ENCODE measurements at regions not wholly inside any gene's neighbourhood (a gene's known extent, or its start where the extent isn't known, plus 50 kb on each side); places are given as distances from the start of the nearest gene placed in this dataset.

GRCh38 chr7:41232086-41232485, 470.8 kb downstream of the INHBA start:
- DNase-seq (ENCODE audit: low spot score) = no peak
- H3K36me3 Mint-ChIP-seq (ENCODE audit: low read depth) = peaks cover 2% of the 10 kb centered on the region
- no peak overlapping the region for H3K4me3 Mint-ChIP-seq (ENCODE audit: unreplicated experiment)
- H3K27ac Mint-ChIP-seq (ENCODE audit: unreplicated experiment) = no peak overlapping the region
- peaks cover 33% of the 10 kb centered on the region for H3K9me3 Mint-ChIP-seq (ENCODE audit: low read depth)
- peaks cover 8% of the 10 kb centered on the region for H3K4me1 Mint-ChIP-seq (ENCODE audit: low read depth)
- peak; percentile 28 for TF ChIP-seq CTCF (IDR thresholded peaks at IDR 0.05)
- no peaks in the 10 kb centered on the region for H3K27me3 Mint-ChIP-seq (ENCODE audit: low read depth)

DNA sequence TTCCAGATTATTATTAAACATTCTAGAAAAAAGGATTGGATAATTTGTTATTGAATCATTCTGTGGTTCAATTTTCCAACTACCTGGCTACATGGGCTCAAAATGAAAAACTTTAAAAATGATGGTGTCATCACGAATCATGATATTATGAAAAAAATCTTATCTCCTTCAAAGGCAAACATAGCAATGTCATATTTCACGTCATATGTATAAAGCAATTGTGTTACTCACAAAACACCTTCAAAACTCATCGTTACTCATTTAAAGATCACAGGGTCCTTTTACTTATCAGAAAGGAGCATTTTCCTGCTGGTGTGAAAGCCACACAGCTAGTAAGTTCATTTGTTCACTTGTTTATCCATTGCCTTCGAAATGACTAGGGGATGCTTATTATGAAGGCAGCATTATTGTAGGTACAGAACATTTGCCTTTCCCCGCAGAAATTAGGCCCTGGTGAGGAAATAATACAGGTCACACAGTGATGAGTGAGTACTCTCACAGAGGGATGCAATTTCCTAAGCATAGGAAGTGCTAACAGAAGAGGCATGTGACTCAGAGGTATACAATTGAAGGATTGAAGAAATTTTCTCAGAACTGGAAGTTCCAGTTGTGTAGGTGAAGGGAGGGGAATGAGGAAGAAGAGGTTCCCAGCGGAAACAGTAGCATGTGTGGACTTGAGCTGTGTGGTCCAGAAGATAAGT, 478.7 kb downstream of the INHBA start:
- Mint-ChIP-seq H3K36me3 (ENCODE audit: low read depth) (no peaks in the 10 kb centered on the region), H3K4me1 (ENCODE audit: low read depth) (peaks cover 11% of the 10 kb centered on the region), H3K27ac (ENCODE audit: unreplicated experiment) (no peak overlapping the region), H3K27me3 (ENCODE audit: low read depth) (no peaks in the 10 kb centered on the region), H3K4me3 (ENCODE audit: unreplicated experiment) (no peak overlapping the region), H3K9me3 (ENCODE audit: low read depth) (peaks cover 12% of the 10 kb centered on the region)
- no peak for TF ChIP-seq CTCF (IDR thresholded peaks at IDR 0.05)
- DNase-seq (ENCODE audit: low spot score) = no peak

DNA sequence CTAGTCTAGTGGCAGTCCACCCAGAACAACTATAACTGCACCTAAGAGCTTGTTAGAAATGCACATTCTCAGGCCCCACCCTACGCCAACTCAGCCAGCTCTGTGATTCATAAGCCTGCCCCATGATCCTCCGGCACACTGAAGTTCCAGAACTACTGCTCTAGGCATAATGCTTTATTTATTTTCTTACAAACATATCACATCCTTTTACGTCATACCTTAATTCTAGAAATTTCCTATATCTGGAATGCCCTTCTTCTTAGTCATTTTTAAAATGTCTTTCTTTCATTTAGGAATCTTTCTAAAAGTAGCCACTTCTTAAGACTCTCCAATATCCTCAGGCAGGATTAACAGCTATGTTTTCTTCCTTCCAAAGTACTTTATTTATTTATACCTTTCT, 480.1 kb downstream of the INHBA start:
- no peak for DNase-seq (ENCODE audit: low spot score)
- Mint-ChIP-seq H3K4me1 (ENCODE audit: low read depth) (peaks cover 11% of the 10 kb centered on the region), H3K4me3 (ENCODE audit: unreplicated experiment) (no peak overlapping the region), H3K27me3 (ENCODE audit: low read depth) (no peaks in the 10 kb centered on the region), H3K36me3 (ENCODE audit: low read depth) (no peaks in the 10 kb centered on the region), H3K27ac (ENCODE audit: unreplicated experiment) (no peak overlapping the region), H3K9me3 (ENCODE audit: low read depth) (peaks cover 4% of the 10 kb centered on the region)
- TF ChIP-seq CTCF (IDR thresholded peaks at IDR 0.05) = no peak

DNA sequence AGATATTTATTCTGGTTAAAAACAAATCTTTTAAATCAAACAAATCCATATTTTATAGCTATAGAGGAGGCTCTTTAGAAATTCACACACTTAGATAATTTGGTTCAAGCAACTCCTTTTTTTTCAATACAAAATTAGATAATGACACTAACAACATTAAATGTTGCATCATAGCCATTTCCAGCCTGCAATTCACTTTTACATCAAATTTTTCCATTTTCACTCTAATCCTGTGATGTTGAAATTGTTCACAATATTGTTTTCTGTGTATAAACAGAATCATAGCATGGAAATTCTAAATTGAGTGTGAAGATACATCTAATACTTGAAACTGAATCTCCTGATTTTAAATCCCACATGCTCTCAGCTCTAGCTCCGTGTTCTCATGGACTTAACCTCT, 482.6 kb downstream of the INHBA start:
- Mint-ChIP-seq H3K27me3 (ENCODE audit: low read depth) (no peaks in the 10 kb centered on the region), H3K36me3 (ENCODE audit: low read depth) (no peaks in the 10 kb centered on the region), H3K4me1 (ENCODE audit: low read depth) (peaks cover 11% of the 10 kb centered on the region), H3K4me3 (ENCODE audit: unreplicated experiment) (no peak overlapping the region), H3K9me3 (ENCODE audit: low read depth) (peaks cover 4% of the 10 kb centered on the region), H3K27ac (ENCODE audit: unreplicated experiment) (no peak overlapping the region)
- no peak for DNase-seq (ENCODE audit: low spot score)
- TF ChIP-seq CTCF (IDR thresholded peaks at IDR 0.05) = no peak

GRCh38 chr7:41219276-41219675, 483.6 kb downstream of the INHBA start:
- Mint-ChIP-seq H3K4me1 (ENCODE audit: low read depth) (peaks cover 11% of the 10 kb centered on the region), H3K9me3 (ENCODE audit: low read depth) (peaks cover 4% of the 10 kb centered on the region), H3K36me3 (ENCODE audit: low read depth) (no peaks in the 10 kb centered on the region), H3K4me3 (ENCODE audit: unreplicated experiment) (no peak overlapping the region), H3K27me3 (ENCODE audit: low read depth) (no peaks in the 10 kb centered on the region), H3K27ac (ENCODE audit: unreplicated experiment) (no peak overlapping the region)
- DNase-seq (ENCODE audit: low spot score) = no peak
- no peak for TF ChIP-seq CTCF (IDR thresholded peaks at IDR 0.05)
